AG20443 (cell line): ENCODE measurements at regions not wholly inside any gene's neighbourhood (a gene's known extent, or its start where the extent isn't known, plus 50 kb on each side); places are given as distances from the start of the nearest gene placed in this dataset.

Experiments
- DNase-seq: peaks from one replicate; pipeline ENCODE4 v3.0.0; 2012; ENCODE audit warnings: low spot score, mixed read lengths

- DNase-seq = no peak
Measured at GRCh38 chr14:98623788-98624415, 648.1 kb downstream of the BCL11B start.

GRCh38 chr14:98633380-98633779, 638.6 kb downstream of the BCL11B start:
- DNase-seq = no peak

GRCh38 chr14:98634043-98634820, 637.8 kb downstream of the BCL11B start:
- no peak for DNase-seq

GRCh38 chr14:98638366-98638765, 633.6 kb downstream of the BCL11B start:
- no peak for DNase-seq

GRCh38 chr14:98647754-98648153, 624.2 kb downstream of the BCL11B start:
- DNase-seq = no peak

GRCh38 chr14:98651037-98651436, 621.0 kb downstream of the BCL11B start:
- no peak for DNase-seq

GRCh38 chr14:98665007-98665406, 607.0 kb downstream of the BCL11B start:
- DNase-seq = no peak

GRCh38 chr14:98666545-98666944, 605.5 kb downstream of the BCL11B start:
- DNase-seq = no peak

GRCh38 chr14:98682033-98682432, 590.0 kb downstream of the BCL11B start:
- DNase-seq = no peak

- no peak for DNase-seq
Measured at GRCh38 chr14:98682726-98683125, 589.3 kb downstream of the BCL11B start.

- no peak for DNase-seq
Measured at GRCh38 chr14:98684468-98684867, 587.5 kb downstream of the BCL11B start.

- no peak for DNase-seq
Measured at GRCh38 chr14:98685725-98686124, 586.3 kb downstream of the BCL11B start.

- DNase-seq = no peak
Measured at GRCh38 chr14:98688446-98688845, 583.6 kb downstream of the BCL11B start.

GRCh38 chr14:98689951-98690350, 582.0 kb downstream of the BCL11B start:
- DNase-seq = no peak

GRCh38 chr14:98692832-98693231, 579.2 kb downstream of the BCL11B start:
- no peak for DNase-seq

GRCh38 chr14:98694541-98694940, 577.5 kb downstream of the BCL11B start:
- no peak for DNase-seq

- DNase-seq = no peak
Measured at GRCh38 chr14:98695809-98696208, 576.2 kb downstream of the BCL11B start.

- no peak for DNase-seq
Measured at GRCh38 chr14:98698341-98698740, 573.7 kb downstream of the BCL11B start.

- no peak for DNase-seq
Measured at GRCh38 chr14:98700748-98701147, 571.2 kb downstream of the BCL11B start.

GRCh38 chr14:98701377-98701776, 570.6 kb downstream of the BCL11B start:
- DNase-seq = no peak

- no peak for DNase-seq
Measured at GRCh38 chr14:98704441-98704840, 567.6 kb downstream of the BCL11B start.

GRCh38 chr14:98705871-98706300, 566.1 kb downstream of the BCL11B start:
- DNase-seq = no peak

- DNase-seq = no peak
Measured at GRCh38 chr14:98707522-98707921, 564.5 kb downstream of the BCL11B start.

GRCh38 chr14:98708555-98708954, 563.4 kb downstream of the BCL11B start:
- no peak for DNase-seq
